ENCODE measurements at regions not wholly inside any gene's neighbourhood (a gene's known extent, or its start where the extent isn't known, plus 50 kb on each side); places are given as distances from the start of the nearest gene placed in this dataset.

DNA sequence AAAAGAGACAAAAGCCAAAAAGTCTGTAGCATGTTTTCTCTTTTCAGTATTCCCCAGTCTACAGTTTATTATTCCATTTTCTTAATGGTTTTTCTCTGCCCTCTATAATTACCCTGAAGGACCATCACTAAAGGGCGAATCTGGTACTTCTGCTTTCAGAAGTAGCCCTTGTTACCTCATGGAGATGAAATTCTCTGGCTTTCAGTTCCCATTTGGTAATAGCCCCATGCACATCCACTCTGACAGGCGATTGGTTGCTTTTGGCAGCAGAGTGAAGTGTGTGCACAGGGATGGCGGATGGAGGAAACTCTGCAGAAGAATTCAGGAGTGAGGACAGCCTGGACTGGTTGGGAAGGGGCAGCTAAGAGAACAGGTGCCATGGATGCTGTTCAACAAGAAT, 66.3 kb upstream of the NABP1 start:
- no peaks in the 10 kb centered on the region for H3K36me3 Mint-ChIP-seq (ENCODE audit: low read depth)
- no peaks in the 10 kb centered on the region for H3K27me3 Mint-ChIP-seq
- H3K27ac Mint-ChIP-seq: no peak overlapping the region
- DNase-seq: no peak
- peaks cover 2% of the 10 kb centered on the region for H3K4me1 Mint-ChIP-seq
- peak; percentile 32 for ATAC-seq
- no peaks in the 10 kb centered on the region for H3K9me3 ChIP-seq (ENCODE audit: control insufficient read depth, low read length, poor library complexity, severe bottlenecking)
- no peak overlapping the region for H3K4me3 Mint-ChIP-seq

- Mint-ChIP-seq H3K4me3 (no peak overlapping the region), H3K4me1 (peaks cover 4% of the 10 kb centered on the region), H3K36me3 (ENCODE audit: low read depth) (no peaks in the 10 kb centered on the region), H3K27ac (no peak overlapping the region), H3K27me3 (no peaks in the 10 kb centered on the region)
- ATAC-seq (no peak), DNase-seq (no peak)
- no peaks in the 10 kb centered on the region for H3K9me3 ChIP-seq (ENCODE audit: control insufficient read depth, low read length, poor library complexity, severe bottlenecking)
Observed at GRCh38 chr2:191612496-191612895, 65.4 kb upstream of the NABP1 start.

- ATAC-seq (no peak), DNase-seq (no peak)
- no peaks in the 10 kb centered on the region for H3K36me3 Mint-ChIP-seq (ENCODE audit: low read depth)
- H3K27ac Mint-ChIP-seq: peak overlapping the region; percentile 49
- peaks cover 17% of the 10 kb centered on the region for H3K4me1 Mint-ChIP-seq
- no peaks in the 10 kb centered on the region for H3K9me3 ChIP-seq (ENCODE audit: control insufficient read depth, low read length, poor library complexity, severe bottlenecking)
- no peak overlapping the region for H3K4me3 Mint-ChIP-seq
- no peaks in the 10 kb centered on the region for H3K27me3 Mint-ChIP-seq
Observed at GRCh38 chr2:191614759-191615158, 63.2 kb upstream of the NABP1 start.

DNA sequence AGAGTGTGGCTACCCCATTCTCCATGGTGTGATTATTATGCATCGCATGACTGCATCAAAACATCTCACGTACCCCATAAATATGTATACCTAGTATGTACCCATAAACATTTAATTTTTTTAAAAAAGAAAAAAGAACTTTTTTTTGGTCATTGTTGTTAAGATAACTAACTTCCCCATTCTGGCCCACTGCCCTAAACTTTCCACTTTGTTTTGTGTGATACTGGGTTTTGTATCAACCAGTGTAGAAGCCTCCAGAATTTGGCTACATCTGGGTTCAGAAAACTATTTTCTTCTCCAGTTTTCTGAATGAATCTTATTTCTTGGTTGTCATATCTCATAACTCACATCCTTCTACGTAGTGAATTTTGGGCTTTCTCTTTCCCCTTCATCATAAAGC, 62.3 kb upstream of the NABP1 start:
- H3K9me3 ChIP-seq (ENCODE audit: control insufficient read depth, low read length, poor library complexity, severe bottlenecking): no peaks in the 10 kb centered on the region
- DNase-seq (no peak), ATAC-seq (no peak)
- peaks cover 23% of the 10 kb centered on the region for H3K4me1 Mint-ChIP-seq
- peak overlapping the region; percentile 96 for H3K27ac Mint-ChIP-seq
- no peak overlapping the region for H3K4me3 Mint-ChIP-seq
- H3K27me3 Mint-ChIP-seq: no peaks in the 10 kb centered on the region
- no peaks in the 10 kb centered on the region for H3K36me3 Mint-ChIP-seq (ENCODE audit: low read depth)

GRCh38 chr2:191617575-191617974, 60.4 kb upstream of the NABP1 start:
- Mint-ChIP-seq H3K4me3 (peak overlapping the region; percentile 73), H3K27me3 (no peaks in the 10 kb centered on the region), H3K36me3 (ENCODE audit: low read depth) (no peaks in the 10 kb centered on the region), H3K4me1 (peaks cover 29% of the 10 kb centered on the region), H3K27ac (peak overlapping the region; percentile 96)
- peak; percentile 15 to 34 (median 26) for DNase-seq
- no peaks in the 10 kb centered on the region for H3K9me3 ChIP-seq (ENCODE audit: control insufficient read depth, low read length, poor library complexity, severe bottlenecking)
- peak; percentile 97 for ATAC-seq

GRCh38 chr2:191618046-191618780, 59.7 kb upstream of the NABP1 start:
- Mint-ChIP-seq H3K27me3 (no peaks in the 10 kb centered on the region), H3K4me3 (peak overlapping the region; percentile 46), H3K4me1 (peaks cover 30% of the 10 kb centered on the region), H3K36me3 (ENCODE audit: low read depth) (no peaks in the 10 kb centered on the region), H3K27ac (peak overlapping the region; percentile 96)
- no peaks in the 10 kb centered on the region for H3K9me3 ChIP-seq (ENCODE audit: control insufficient read depth, low read length, poor library complexity, severe bottlenecking)
- no peak for DNase-seq
- no peak for ATAC-seq

DNA sequence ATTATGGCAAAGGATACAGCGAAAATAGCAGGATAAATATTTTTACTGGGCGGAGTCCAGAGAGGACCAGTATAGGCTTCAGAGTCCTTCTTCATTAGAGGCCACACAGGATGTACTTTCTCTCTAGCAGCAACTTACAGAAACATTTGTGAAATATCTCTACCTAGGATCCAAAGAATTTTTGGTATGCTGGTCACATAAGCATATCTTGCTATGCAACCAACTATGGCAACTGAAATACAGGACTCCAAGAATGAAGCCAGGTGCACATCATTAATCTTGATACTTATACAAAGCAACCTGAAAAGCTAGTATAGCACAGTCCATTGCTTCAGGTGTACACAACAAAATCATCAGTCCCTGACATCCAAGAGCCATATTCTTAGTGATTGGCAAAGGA, 59.1 kb upstream of the NABP1 start:
- DNase-seq (no peak), ATAC-seq (no peak)
- no peaks in the 10 kb centered on the region for H3K27me3 Mint-ChIP-seq
- peak overlapping the region; percentile 96 for H3K27ac Mint-ChIP-seq
- no peaks in the 10 kb centered on the region for H3K9me3 ChIP-seq (ENCODE audit: control insufficient read depth, low read length, poor library complexity, severe bottlenecking)
- H3K4me3 Mint-ChIP-seq: no peak overlapping the region
- peaks cover 32% of the 10 kb centered on the region for H3K4me1 Mint-ChIP-seq
- no peaks in the 10 kb centered on the region for H3K36me3 Mint-ChIP-seq (ENCODE audit: low read depth)

DNA sequence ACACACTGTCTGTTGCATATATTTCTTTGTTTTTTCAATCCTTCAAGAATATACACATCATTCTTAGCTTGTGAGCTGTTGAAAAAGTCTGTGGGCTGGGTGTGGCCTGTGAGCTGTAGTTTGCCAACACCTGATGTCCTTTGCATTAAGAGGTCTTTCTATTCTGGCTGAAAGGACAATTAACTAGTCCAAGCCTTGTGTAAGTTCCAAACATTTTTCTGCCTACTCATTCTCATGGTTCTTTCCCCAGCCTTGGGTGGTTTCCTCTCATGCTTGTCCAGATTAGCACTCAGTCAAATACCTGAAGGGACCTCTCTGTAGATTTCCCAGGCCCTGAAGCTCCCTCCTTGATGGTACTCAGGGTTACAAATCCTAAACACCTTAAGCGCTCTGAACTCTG, 57.8 kb upstream of the NABP1 start:
- H3K4me1 Mint-ChIP-seq: peaks cover 44% of the 10 kb centered on the region
- H3K27ac Mint-ChIP-seq: peak overlapping the region; percentile 9
- H3K4me3 Mint-ChIP-seq: no peak overlapping the region
- DNase-seq: no peak
- no peak for ATAC-seq
- H3K9me3 ChIP-seq (ENCODE audit: control insufficient read depth, low read length, poor library complexity, severe bottlenecking): no peaks in the 10 kb centered on the region
- no peaks in the 10 kb centered on the region for H3K27me3 Mint-ChIP-seq
- H3K36me3 Mint-ChIP-seq (ENCODE audit: low read depth): no peaks in the 10 kb centered on the region

GRCh38 chr2:191622374-191623320, 55.3 kb upstream of the NABP1 start:
- Mint-ChIP-seq H3K27me3 (no peaks in the 10 kb centered on the region), H3K36me3 (ENCODE audit: low read depth) (no peaks in the 10 kb centered on the region), H3K4me3 (no peak overlapping the region), H3K27ac (peak overlapping the region; percentile 96), H3K4me1 (peaks cover 42% of the 10 kb centered on the region)
- no peak for DNase-seq
- no peaks in the 10 kb centered on the region for H3K9me3 ChIP-seq (ENCODE audit: control insufficient read depth, low read length, poor library complexity, severe bottlenecking)
- no peak for ATAC-seq

- no peaks in the 10 kb centered on the region for H3K27me3 Mint-ChIP-seq
- H3K27ac Mint-ChIP-seq: peak overlapping the region; percentile 96
- peaks cover 42% of the 10 kb centered on the region for H3K4me1 Mint-ChIP-seq
- ATAC-seq: peak; percentile 94
- peak; percentile 16 to 44 (median 27) for DNase-seq
- H3K36me3 Mint-ChIP-seq (ENCODE audit: low read depth): no peaks in the 10 kb centered on the region
- peak overlapping the region; percentile 45 for H3K4me3 Mint-ChIP-seq
- H3K9me3 ChIP-seq (ENCODE audit: control insufficient read depth, low read length, poor library complexity, severe bottlenecking): no peaks in the 10 kb centered on the region
Observed at GRCh38 chr2:191625016-191625415, 52.9 kb upstream of the NABP1 start.

DNA sequence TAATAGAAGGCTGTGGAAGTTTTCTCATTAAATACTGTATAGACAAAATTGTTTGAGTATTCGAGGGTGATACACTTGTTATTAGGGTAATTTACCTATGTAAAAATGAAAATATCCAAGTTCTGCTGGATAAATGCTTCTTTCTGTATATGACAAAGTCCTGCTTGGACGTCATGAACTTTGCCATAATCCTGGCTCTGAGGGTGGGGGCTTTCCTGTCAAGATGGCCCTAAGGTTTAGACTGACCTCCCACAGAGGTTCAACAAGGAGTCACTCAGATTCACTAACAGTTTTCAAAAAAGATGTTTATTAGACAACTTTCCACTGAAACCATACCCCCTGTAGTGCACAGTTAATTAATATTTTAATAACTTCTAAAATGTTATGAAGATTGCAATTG, 52.5 kb upstream of the NABP1 start:
- H3K27ac Mint-ChIP-seq: peak overlapping the region; percentile 96
- H3K4me1 Mint-ChIP-seq: peaks cover 41% of the 10 kb centered on the region
- DNase-seq: no peak
- no peaks in the 10 kb centered on the region for H3K9me3 ChIP-seq (ENCODE audit: control insufficient read depth, low read length, poor library complexity, severe bottlenecking)
- H3K36me3 Mint-ChIP-seq (ENCODE audit: low read depth): peaks cover 3% of the 10 kb centered on the region
- H3K4me3 Mint-ChIP-seq: no peak overlapping the region
- no peaks in the 10 kb centered on the region for H3K27me3 Mint-ChIP-seq
- ATAC-seq: no peak

DNA sequence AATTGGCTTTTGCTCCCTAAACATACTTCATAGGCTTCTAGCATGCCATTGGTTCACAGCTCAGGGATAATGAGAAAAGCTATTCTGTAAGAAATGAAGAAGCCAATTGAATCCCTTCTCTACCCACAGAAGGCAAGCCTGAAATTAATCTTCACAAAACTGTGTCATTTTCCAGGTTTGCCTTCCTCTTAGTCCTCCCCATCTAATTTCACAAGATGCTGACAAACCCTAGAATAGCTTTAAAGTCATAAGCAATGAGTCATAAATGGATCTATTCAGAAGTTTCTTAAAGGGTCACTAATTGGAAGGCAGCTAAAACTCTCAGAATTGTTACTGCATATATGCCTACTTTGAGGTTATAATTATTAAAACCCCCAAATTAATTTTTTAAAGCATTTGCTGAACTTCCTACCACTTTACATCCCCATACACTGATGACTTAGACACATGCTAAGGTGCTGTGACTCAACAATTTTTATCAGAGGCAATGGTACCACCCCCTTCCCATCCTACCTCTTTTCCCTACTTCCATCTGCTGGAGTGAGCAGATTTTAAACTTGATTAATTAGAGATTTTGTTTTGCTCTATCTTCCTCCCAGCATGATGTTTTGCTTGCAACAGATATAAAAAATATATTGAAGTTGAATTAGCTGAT, 51.3 kb upstream of the NABP1 start:
- no peak for ATAC-seq
- Mint-ChIP-seq H3K27ac (peak overlapping the region; percentile 96), H3K36me3 (ENCODE audit: low read depth) (peaks cover 3% of the 10 kb centered on the region), H3K4me3 (no peak overlapping the region), H3K4me1 (peaks cover 44% of the 10 kb centered on the region), H3K27me3 (no peaks in the 10 kb centered on the region)
- no peaks in the 10 kb centered on the region for H3K9me3 ChIP-seq (ENCODE audit: control insufficient read depth, low read length, poor library complexity, severe bottlenecking)
- DNase-seq: no peak

GRCh38 chr2:191627518-191627917, 50.4 kb upstream of the NABP1 start:
- peaks cover 43% of the 10 kb centered on the region for H3K4me1 Mint-ChIP-seq
- H3K9me3 ChIP-seq (ENCODE audit: control insufficient read depth, low read length, poor library complexity, severe bottlenecking): no peaks in the 10 kb centered on the region
- H3K4me3 Mint-ChIP-seq: no peak overlapping the region
- DNase-seq (no peak), ATAC-seq (no peak)
- peak overlapping the region; percentile 68 for H3K27ac Mint-ChIP-seq
- peaks cover 3% of the 10 kb centered on the region for H3K36me3 Mint-ChIP-seq (ENCODE audit: low read depth)
- no peaks in the 10 kb centered on the region for H3K27me3 Mint-ChIP-seq

Measured in T-helper 17 cell (primary cell).